ENCODE measurements at regions not wholly inside any gene's neighbourhood (a gene's known extent, or its start where the extent isn't known, plus 50 kb on each side); places are given as distances from the start of the nearest gene placed in this dataset.

DNA sequence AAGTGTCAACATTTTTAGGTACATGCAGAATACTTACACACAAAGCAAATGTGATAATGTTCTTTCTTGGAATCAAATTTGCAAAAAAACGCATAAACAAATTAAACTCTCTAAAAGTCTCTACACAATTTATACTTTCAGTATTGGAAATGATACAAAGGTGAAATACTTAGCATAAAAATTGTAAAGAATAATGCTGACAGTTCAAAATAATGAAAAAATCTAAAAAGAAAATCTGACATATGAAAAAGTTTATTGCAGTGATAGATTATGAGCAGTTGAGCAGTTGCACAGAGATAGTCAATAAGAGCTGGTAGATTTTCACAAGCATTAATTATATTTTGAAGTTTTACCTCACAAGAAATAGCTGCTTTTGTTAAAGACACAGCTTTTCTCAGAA is 1176.4 kb upstream of the EYS start:
- DNase-seq: no peak

DNA sequence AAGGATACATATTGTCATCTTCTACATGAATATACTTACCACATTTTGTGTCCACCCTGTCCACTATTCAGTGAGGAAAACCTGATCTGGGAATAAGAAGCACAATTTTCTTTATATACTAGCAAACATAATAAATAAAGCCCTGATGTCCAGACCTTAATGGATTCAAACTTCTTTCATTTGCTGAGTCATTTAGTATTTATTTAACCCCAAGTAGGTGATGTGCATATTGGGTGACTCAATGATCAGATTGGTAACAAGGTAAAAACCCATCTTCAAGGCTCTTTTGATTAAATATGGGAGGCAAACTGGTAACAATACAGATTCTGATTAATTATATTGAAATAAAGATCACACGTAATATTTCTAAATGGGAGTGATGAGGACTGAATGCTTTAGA is 1159.8 kb upstream of the EYS start:
- no peak for DNase-seq

DNA sequence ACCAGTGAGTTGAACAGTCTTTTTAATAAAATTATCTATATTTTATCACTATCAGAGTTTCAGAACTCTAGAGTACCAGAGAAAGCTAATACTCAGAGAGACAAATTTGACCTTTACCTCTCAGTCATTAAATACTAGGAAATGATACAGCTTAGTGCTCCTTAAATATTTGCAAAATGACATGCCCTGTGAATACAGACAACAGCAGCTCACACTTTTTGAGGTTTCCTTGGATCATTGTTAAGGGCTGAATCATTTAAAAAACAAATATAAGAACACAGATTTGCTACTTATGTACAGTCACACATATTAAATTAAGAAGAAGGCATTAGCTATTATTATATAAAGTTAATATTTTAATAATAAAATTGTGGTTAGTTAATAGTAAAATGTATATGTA is 1158.7 kb upstream of the EYS start:
- no peak for DNase-seq

- no peak for DNase-seq
These were observed 1154.0 kb upstream of the EYS start for GRCh38 chr6:66861007-66861541.

DNA sequence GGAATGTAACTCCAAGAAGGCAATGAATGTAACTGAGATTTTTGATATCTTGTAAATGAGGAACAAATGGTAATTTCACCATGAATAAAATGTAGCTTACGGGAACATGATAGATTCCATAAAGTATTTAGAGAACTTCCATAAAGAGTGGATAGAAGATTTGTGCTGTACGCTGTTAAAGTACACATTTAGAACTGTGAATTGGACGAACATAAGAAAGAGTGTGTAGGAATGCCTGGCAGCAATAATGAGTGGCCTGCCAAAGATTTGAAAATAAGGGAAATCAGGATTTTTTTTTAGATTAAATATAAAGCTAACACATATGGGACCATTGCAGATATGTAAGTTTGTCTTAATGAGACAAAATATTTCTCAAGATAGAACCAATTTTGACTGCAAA is 1153.3 kb upstream of the EYS start:
- no peak for DNase-seq

- DNase-seq: no peak
These were observed 1151.2 kb upstream of the EYS start for GRCh38 chr6:66858196-66858595.

- DNase-seq: no peak
These were observed 1147.0 kb upstream of the EYS start for GRCh38 chr6:66854014-66854413.

- DNase-seq: no peak
These were observed 1144.9 kb upstream of the EYS start for GRCh38 chr6:66851930-66852329.

GRCh38 chr6:66849843-66850242 is 1142.8 kb upstream of the EYS start:
- DNase-seq: no peak

GRCh38 chr6:66848244-66848953 is 1141.4 kb upstream of the EYS start:
- DNase-seq: no peak

DNA sequence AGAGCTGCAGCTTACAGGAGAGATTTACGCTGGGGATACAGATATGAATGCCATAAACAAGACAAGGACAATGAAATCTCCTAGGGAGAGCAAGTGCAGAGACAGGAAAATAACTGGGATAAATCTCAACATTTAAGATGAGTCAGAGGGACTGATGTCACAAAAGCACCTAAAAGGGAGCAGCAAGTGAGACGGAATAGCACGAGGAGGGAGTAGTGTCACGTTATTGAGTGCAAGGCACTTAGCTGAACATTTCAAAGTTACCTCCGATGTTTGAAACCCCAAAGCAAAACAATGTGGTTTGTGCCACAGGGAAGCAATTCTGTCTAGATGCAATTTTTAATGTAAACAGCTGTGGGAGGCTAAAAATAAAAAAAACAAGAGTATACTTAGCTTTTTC is 1131.7 kb upstream of the EYS start:
- no peak for DNase-seq

DNA sequence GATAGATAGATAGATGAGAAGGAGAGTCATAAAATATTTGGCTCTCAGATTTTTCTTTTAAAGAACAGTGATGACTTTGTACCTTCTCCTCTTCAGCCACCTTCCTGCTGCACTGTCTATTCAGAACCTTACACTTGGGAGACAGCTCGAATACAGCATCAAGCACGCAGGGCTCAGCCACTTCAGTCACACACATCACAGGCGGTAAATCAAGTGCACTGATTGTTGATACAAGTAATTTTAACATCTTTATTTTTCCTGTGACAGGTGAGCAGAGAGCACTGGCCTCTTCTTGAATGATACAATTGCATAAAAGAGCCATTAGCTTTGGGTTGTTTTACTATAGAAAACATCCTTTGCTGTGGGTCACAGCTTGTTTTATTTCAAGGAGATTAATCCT is 1118.5 kb upstream of the EYS start:
- no peak for DNase-seq

GRCh38 chr6:66814156-66814555 is 1107.1 kb upstream of the EYS start:
- DNase-seq: no peak

- no peak for DNase-seq
These were observed 1101.7 kb upstream of the EYS start for GRCh38 chr6:66808771-66809170.

- no peak for DNase-seq
These were observed 1090.0 kb upstream of the EYS start for GRCh38 chr6:66796987-66797386.

GRCh38 chr6:66788579-66788978 is 1081.6 kb upstream of the EYS start:
- no peak for DNase-seq

- DNase-seq: no peak
These were observed 1065.8 kb upstream of the EYS start for GRCh38 chr6:66772800-66773199.

GRCh38 chr6:66771626-66772025 is 1064.6 kb upstream of the EYS start:
- DNase-seq: no peak

GRCh38 chr6:66751630-66752029 is 1044.6 kb upstream of the EYS start:
- no peak for DNase-seq

GRCh38 chr6:66740346-66740745 is 1033.3 kb upstream of the EYS start:
- no peak for DNase-seq

- DNase-seq: no peak
These were observed 1028.3 kb upstream of the EYS start for GRCh38 chr6:66735106-66735890.

DNA sequence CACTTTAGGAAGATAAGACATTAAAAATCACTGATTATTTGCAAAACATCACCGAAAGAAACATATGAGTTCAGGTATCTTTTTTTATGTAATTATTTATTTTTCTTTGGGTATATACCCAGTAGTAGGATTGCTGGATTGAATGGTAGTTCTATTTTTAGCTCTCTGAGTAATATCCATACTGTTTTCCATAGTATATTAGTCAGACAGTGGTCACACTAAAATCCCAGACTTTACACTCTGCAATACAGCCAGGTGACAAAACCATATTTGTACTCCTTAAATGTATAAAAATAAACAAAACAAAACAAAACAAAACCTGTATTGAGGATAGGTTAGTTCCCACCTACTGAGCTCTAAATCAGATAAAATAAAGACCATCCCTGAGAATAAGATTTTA is 1024.3 kb upstream of the EYS start:
- DNase-seq: no peak

DNA sequence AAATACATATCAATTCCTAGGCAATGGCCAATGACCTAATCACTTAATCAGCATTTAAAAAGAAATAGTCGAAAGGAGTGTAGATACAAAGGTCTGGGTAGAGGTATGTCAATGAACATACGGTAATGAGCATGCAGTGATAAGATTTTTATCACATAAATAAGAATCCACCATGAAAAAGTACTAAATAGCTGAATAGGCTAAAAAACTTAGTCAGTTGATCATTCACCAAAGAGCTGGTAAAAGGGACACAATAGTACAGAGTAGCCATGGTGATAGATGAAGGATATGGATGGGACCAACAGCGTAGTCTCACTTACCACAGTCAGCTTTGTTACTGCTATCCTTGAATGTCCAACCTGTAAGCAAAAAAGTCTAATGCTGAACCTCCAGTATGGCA is 1018.6 kb upstream of the EYS start:
- no peak for DNase-seq

GRCh38 chr6:66717801-66718200 is 1010.8 kb upstream of the EYS start:
- DNase-seq: no peak
